Kidney epithelial cell (primary cell): ENCODE measurements at regions not wholly inside any gene's neighbourhood (a gene's known extent, or its start where the extent isn't known, plus 50 kb on each side); places are given as distances from the start of the nearest gene placed in this dataset.

Experiments used
- DNase-seq: peaks from one replicate; pipeline ENCODE4 v3.0.0-alpha.2; 2010; ENCODE audit warnings: low read depth
- H3K27me3 ChIP-seq: 2 replicates; pipeline ENCODE4 v1.6.0; 2011; ENCODE audit warnings: low read length; ENCODE audit not compliant: control insufficient read depth, insufficient read depth
- H3K36me3 ChIP-seq: 2 replicates; pipeline ENCODE4 v1.5.1; 2011; ENCODE audit warnings: low read length; ENCODE audit not compliant: control insufficient read depth, insufficient read depth
- H3K4me3 ChIP-seq: 2 replicates; pipeline ENCODE4 v1.5.1; 2011; ENCODE audit warnings: low read depth, mild to moderate bottlenecking, control low read depth, low read length
- TF ChIP-seq, protein P1 (sequence below): IDR thresholded peaks from 2 replicates; pipeline ENCODE4 v1.5.1; 2011; ENCODE audit warnings: mild to moderate bottlenecking, moderate library complexity, low read length, control low read depth, inconsistent platforms; ENCODE audit not compliant: insufficient read depth, poor library complexity, severe bottlenecking

DNA sequence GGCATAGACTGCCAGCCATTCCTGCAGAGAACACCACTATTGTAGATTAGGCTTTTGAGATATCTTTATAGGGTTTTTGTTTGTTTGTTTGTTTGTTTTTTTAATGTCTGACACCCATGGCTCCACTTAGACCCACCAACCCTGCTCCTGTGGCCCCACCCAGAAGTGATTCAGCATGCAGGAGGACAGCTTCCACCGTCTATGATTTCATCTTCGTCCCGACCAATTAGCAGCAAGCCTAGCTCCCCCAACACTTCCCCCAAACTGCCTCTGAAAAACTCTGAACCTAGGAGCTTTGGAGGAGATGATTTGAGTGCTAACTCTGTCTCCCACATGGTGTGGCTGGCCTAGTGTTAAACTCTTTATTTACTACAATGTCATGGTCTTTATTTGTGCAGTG lies 108.3 kb upstream of the RXFP2 start:
- TF ChIP-seq, protein P1, sequence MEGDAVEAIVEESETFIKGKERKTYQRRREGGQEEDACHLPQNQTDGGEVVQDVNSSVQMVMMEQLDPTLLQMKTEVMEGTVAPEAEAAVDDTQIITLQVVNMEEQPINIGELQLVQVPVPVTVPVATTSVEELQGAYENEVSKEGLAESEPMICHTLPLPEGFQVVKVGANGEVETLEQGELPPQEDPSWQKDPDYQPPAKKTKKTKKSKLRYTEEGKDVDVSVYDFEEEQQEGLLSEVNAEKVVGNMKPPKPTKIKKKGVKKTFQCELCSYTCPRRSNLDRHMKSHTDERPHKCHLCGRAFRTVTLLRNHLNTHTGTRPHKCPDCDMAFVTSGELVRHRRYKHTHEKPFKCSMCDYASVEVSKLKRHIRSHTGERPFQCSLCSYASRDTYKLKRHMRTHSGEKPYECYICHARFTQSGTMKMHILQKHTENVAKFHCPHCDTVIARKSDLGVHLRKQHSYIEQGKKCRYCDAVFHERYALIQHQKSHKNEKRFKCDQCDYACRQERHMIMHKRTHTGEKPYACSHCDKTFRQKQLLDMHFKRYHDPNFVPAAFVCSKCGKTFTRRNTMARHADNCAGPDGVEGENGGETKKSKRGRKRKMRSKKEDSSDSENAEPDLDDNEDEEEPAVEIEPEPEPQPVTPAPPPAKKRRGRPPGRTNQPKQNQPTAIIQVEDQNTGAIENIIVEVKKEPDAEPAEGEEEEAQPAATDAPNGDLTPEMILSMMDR: no peak
- Histone ChIP-seq H3K4me3 (no peak overlapping the region), H3K36me3 (no peaks in the 10 kb centered on the region), H3K27me3 (no peaks in the 10 kb centered on the region)
- no peak for DNase-seq

DNA sequence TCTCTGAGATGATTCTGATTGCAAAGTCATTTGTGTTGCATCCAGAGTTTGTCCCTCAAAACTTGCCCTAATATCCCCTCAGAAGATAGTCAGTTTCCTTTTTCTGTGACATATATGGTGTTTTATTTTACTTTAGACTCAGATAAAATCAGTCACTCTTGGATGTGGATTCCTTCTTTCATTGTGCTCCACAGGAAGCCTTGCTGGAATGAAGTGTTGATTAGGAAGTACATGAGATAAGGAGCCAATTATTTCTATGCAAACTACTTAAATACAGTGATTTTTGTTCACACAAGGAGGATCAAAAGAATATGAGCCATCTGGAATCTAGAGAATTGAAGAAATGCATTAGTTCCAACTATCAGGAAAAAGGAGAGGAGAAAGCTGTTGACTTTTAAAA lies 107.6 kb upstream of the RXFP2 start:
- TF ChIP-seq, protein P1: no peak
- no peaks in the 10 kb centered on the region for H3K36me3 ChIP-seq
- DNase-seq: no peak

DNA sequence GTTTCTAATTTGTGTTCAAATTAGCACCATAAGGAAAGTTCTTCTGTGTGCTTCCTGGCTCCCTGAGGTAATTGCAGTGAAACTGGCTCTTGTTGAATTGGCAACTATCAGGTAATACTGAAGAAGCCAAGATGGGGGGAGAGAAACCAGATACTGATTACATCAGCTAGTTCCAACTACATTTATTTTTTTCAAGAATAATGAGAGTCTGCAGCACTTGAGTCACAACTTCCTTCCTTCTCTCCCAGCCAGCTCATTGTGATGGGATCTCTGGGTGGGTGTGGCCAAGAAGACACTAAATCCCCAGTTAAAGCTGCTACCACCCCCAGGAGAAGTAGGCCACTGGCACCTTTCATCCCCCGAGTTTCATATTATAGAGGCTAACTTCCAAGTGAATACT lies 100.7 kb upstream of the RXFP2 start:
- H3K4me3 ChIP-seq: no peak overlapping the region
- H3K27me3 ChIP-seq: no peaks in the 10 kb centered on the region
- no peak for DNase-seq
- TF ChIP-seq, protein P1: no peak
- no peaks in the 10 kb centered on the region for H3K36me3 ChIP-seq

More for the DNA sequence above, 107.6 kb upstream of the RXFP2 start:
- H3K27me3 ChIP-seq: no peaks in the 10 kb centered on the region
- H3K4me3 ChIP-seq: no peak overlapping the region

DNA sequence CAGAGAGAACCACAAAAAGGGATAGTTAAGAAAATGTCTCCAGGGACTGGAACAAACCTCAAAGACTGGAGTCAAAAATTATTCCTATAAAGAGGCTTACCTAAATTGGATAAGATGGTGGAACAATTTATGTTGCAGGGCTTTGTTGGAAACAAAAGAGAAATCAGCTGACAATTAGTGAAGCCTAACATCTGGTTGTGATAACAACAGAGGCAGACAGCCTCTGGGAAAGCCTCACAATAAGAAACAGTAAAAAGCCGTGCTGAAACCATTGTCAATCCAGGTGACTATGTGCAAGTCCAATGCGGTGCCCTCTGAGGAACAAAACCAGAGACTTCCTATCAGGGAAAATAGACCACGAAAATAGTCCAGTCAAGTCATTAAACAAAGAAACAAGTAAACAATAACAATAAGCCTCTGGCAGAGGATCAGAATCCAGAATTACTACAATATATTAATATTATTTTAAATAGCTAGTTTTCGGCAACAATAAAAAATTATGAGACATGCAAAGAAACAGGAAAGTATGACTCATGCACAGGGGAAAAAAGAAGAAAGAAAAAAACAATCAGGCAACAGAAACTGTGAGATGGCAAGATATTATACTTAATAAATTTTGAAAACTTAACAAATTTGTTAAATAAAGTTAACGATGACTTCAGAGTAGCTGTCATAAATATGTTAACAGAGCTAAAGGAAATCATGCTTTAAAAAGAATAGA lies 99.7 kb upstream of the RXFP2 start:
- no peak for DNase-seq
- H3K4me3 ChIP-seq: no peak overlapping the region
- H3K36me3 ChIP-seq: no peaks in the 10 kb centered on the region
- no peaks in the 10 kb centered on the region for H3K27me3 ChIP-seq
- TF ChIP-seq, protein P1: no peak

DNA sequence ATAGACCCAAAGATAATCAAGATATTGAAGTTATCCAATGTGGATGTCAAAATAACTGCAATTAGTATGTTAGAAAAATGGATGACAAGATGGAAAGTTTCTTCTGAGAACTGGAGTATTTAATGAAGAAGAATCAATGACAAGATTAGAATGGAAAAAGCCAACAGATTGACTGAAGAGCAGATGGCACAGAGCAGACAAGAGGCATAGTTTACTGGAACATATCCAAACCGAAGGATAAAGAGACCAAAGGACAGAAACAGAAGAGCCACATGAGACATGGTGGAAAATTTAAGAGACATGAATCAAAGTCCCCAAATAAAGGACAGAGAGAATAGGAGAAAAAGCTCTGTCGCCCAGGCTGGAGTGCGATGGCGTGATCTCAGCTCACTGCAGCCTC lies 89.6 kb upstream of the RXFP2 start:
- TF ChIP-seq, protein P1: no peak
- Histone ChIP-seq H3K27me3 (no peaks in the 10 kb centered on the region), H3K4me3 (no peak overlapping the region), H3K36me3 (no peaks in the 10 kb centered on the region)
- no peak for DNase-seq

DNA sequence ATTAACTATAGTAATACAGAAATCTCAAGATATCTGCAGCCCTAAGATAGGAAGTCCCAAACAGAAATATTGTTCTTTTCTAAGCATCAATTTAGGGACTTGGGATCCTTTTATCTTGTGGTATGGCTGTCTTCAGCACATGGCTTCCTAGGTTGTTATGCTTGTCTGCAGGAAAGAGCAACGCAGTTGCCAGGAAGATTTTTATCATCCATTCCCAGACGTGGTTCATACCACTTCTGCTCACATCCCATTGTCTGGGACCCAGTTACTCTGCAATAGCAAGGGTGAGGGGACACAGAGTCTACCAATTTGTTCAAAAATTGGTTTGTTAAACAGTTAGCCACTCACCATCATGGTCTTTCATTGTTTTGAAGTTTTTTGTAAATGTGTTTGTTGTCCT lies 85.6 kb upstream of the RXFP2 start:
- Histone ChIP-seq H3K4me3 (no peak overlapping the region), H3K27me3 (no peaks in the 10 kb centered on the region), H3K36me3 (no peaks in the 10 kb centered on the region)
- TF ChIP-seq, protein P1: no peak
- DNase-seq: no peak
